ENCODE measurements at regions not wholly inside any gene's neighbourhood (a gene's known extent, or its start where the extent isn't known, plus 50 kb on each side); places are given as distances from the start of the nearest gene placed in this dataset.

DNA sequence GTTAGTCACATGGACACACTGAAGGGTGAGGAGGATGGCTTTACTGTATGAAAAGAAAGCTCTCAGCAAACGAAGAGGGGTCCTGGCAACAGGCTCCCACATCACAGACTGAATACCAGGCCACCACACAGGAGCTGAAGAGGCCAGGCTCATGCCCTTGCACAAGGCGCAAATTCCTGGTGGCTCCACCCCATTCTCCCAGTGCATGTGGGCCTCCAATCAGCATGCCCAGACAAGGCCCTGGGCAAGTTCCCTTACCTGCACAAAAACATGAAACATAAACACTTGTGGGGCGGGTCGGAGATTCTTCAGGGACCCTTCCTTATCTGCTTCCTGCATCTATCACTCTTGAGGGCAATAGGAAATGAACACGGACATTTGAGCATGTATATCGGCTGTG lies 935.8 kb upstream of the EDIL3 start:
- TF ChIP-seq CTCF (IDR thresholded peaks at IDR 0.05): no peak
- intact Hi-C loops (cut with micrococcal nuclease): no loop called here
- no peaks in the 10 kb centered on the region for H3K36me3 ChIP-seq (ENCODE audit: control insufficient read depth, insufficient read depth, low read length)

DNA sequence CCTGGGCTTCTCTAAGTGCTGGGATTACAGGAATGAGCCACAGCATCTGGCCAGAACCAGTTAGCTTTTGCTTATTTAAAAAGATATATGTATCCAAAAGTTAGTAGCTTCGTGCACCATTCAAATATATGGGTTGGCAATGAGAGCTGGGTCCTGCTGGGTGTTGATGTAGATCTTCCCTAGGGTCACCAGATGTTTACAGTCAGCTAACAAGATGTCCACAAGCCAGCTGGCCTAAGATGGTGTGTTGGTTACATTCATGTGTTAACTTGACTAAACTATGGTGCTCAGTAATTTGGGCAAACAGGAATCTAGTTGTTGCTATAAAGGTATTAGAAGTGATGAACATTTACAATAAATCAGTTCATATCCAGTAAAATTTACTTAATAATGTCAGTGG lies 948.6 kb upstream of the EDIL3 start:
- H3K27ac ChIP-seq (ENCODE audit: low read length): no peak overlapping the region
- no peak for DNase-seq
- ATAC-seq: no peak
- H3K4me1 Mint-ChIP-seq: no peaks in the 10 kb centered on the region
- H3K4me3 Mint-ChIP-seq: no peak overlapping the region
- intact Hi-C loops (cut with micrococcal nuclease): no loop called here
- no peaks in the 10 kb centered on the region for H3K27me3 Mint-ChIP-seq (ENCODE audit: low read depth in 2 of 2)
- WGBS (ENCODE audit: insufficient coverage): 61% methylated on average over 1 of the region's 1 CpG
- H3K4me3 ChIP-seq (ENCODE audit: low read length): no peak overlapping the region
- no peaks in the 10 kb centered on the region for H3K27me3 ChIP-seq (ENCODE audit: control insufficient read depth, insufficient read depth, low read length)
- TF ChIP-seq CTCF (IDR thresholded peaks at IDR 0.05): no peak
- no peaks in the 10 kb centered on the region for H3K4me1 ChIP-seq (ENCODE audit: control insufficient read depth, insufficient read depth, low read length)
- H3K27ac Mint-ChIP-seq: no peak overlapping the region
- no peaks in the 10 kb centered on the region for H3K36me3 ChIP-seq (ENCODE audit: control insufficient read depth, insufficient read depth, low read length)
- peaks cover 6 to 20% of the 10 kb centered on the region in 2 donors for H3K9me3 Mint-ChIP-seq
- peaks cover 4% of the 10 kb centered on the region for H3K9me3 ChIP-seq (ENCODE audit: control insufficient read depth, insufficient read depth, low read length)
- no peaks in the 10 kb centered on the region for H3K36me3 Mint-ChIP-seq

More for the DNA sequence above, 935.8 kb upstream of the EDIL3 start:
- Histone ChIP-seq H3K4me1 (ENCODE audit: control insufficient read depth, insufficient read depth, low read length) (no peaks in the 10 kb centered on the region), H3K27ac (ENCODE audit: low read length) (no peak overlapping the region), H3K4me3 (ENCODE audit: low read length) (no peak overlapping the region), H3K9me3 (ENCODE audit: control insufficient read depth, insufficient read depth, low read length) (no peaks in the 10 kb centered on the region), H3K27me3 (ENCODE audit: control insufficient read depth, insufficient read depth, low read length) (no peaks in the 10 kb centered on the region)
- Mint-ChIP-seq H3K9me3 (peaks cover 5 to 8% of the 10 kb centered on the region in 2 donors), H3K36me3 (no peaks in the 10 kb centered on the region), H3K27ac (no peak overlapping the region), H3K27me3 (ENCODE audit: low read depth in 2 of 2) (no peaks in the 10 kb centered on the region), H3K4me1 (no peaks in the 10 kb centered on the region), H3K4me3 (no peak overlapping the region)
- DNase-seq (no peak), ATAC-seq (no peak)
- WGBS (ENCODE audit: insufficient coverage): 56% methylated on average over 4 of the region's 6 CpGs

DNA sequence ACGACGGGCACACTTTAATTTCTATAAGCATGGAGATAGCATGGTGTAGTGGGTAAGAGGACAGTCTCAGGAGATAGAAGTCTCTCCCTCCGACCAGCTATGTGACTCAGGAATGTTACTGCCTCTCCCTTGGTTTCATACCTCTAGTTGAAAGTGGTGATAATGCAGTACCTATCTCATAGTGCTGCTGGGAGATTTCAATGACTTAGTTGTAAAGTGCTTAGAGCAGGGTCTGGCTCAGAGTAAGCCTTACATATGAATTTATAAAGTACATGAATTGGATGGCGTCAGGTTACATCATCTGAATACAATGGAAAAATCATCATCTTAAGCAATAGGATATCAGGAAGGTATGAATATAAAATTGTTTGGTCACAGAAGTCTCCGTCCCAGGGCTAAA lies 952.8 kb upstream of the EDIL3 start:
- Mint-ChIP-seq H3K36me3 (no peaks in the 10 kb centered on the region), H3K4me1 (no peaks in the 10 kb centered on the region), H3K27me3 (ENCODE audit: low read depth in 2 of 2) (no peaks in the 10 kb centered on the region), H3K27ac (no peak overlapping the region), H3K9me3 (peaks cover 5 to 17% of the 10 kb centered on the region in 2 donors), H3K4me3 (no peak overlapping the region)
- H3K27me3 ChIP-seq (ENCODE audit: control insufficient read depth, insufficient read depth, low read length): no peaks in the 10 kb centered on the region
- 68% methylated on average over 4 of the region's 5 CpGs for WGBS (ENCODE audit: insufficient coverage)
- H3K4me1 ChIP-seq (ENCODE audit: control insufficient read depth, insufficient read depth, low read length): no peaks in the 10 kb centered on the region
- H3K36me3 ChIP-seq (ENCODE audit: control insufficient read depth, insufficient read depth, low read length): no peaks in the 10 kb centered on the region
- H3K4me3 ChIP-seq (ENCODE audit: low read length): no peak overlapping the region
- TF ChIP-seq CTCF (IDR thresholded peaks at IDR 0.05): no peak
- no peak for DNase-seq
- H3K9me3 ChIP-seq (ENCODE audit: control insufficient read depth, insufficient read depth, low read length): peaks cover 4% of the 10 kb centered on the region
- intact Hi-C loops (cut with micrococcal nuclease): no loop called here
- ATAC-seq: no peak
- no peak overlapping the region for H3K27ac ChIP-seq (ENCODE audit: low read length)

DNA sequence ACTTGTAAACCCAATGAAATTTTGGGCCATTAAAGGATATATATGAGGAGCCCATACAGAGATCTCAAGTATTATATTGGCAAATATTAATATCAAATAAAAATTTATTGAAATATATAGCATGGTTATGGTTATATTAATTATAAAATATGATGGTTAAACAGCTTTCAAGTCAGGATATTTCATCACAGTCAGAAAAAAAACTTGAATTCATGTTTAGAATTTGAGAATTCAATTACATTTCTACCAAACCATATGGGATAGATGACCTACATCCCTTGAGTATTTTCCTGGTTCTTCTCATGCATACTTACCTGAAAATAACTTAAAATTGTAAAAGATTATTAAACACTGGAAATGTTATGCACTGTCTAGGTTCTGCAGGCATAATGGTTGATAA lies 956.1 kb upstream of the EDIL3 start:
- Mint-ChIP-seq H3K27ac (no peak overlapping the region), H3K27me3 (ENCODE audit: low read depth in 2 of 2) (no peaks in the 10 kb centered on the region), H3K4me3 (no peak overlapping the region), H3K4me1 (no peaks in the 10 kb centered on the region), H3K9me3 (peaks cover 10 to 23% of the 10 kb centered on the region in 2 donors), H3K36me3 (no peaks in the 10 kb centered on the region)
- Histone ChIP-seq H3K4me1 (ENCODE audit: control insufficient read depth, insufficient read depth, low read length) (no peaks in the 10 kb centered on the region), H3K27ac (ENCODE audit: low read length) (no peak overlapping the region), H3K4me3 (ENCODE audit: low read length) (no peak overlapping the region), H3K36me3 (ENCODE audit: control insufficient read depth, insufficient read depth, low read length) (no peaks in the 10 kb centered on the region), H3K27me3 (ENCODE audit: control insufficient read depth, insufficient read depth, low read length) (no peaks in the 10 kb centered on the region), H3K9me3 (ENCODE audit: control insufficient read depth, insufficient read depth, low read length) (no peaks in the 10 kb centered on the region)
- no peak for TF ChIP-seq CTCF (IDR thresholded peaks at IDR 0.05)
- intact Hi-C loops (cut with micrococcal nuclease): no loop called here
- no peak for DNase-seq
- ATAC-seq: no peak

Measured in natural killer cell (primary cell).